NCI-H2196 (cell line): ENCODE measurements at regions not wholly inside any gene's neighbourhood (a gene's known extent, or its start where the extent isn't known, plus 50 kb on each side); places are given as distances from the start of the nearest gene placed in this dataset.
"Not testable (repeated sequence)": the region's sequence is repeated elsewhere in the genome, so short reads cannot be mapped to it uniquely, and the experiment has no call there.

ENCODE experiments used
- DNase-seq: peaks from one replicate; lab custom pipeline; 2025; ENCODE audit not compliant: unreplicated experiment; lab: John Stamatoyannopoulos, UW

GRCh38 chr16:62258931-62259435 is 222.7 kb upstream of the CDH8 start:
- DNase-seq: not testable (repeated sequence)

GRCh38 chr16:62256406-62256805 is 220.2 kb upstream of the CDH8 start:
- no peak for DNase-seq

DNA sequence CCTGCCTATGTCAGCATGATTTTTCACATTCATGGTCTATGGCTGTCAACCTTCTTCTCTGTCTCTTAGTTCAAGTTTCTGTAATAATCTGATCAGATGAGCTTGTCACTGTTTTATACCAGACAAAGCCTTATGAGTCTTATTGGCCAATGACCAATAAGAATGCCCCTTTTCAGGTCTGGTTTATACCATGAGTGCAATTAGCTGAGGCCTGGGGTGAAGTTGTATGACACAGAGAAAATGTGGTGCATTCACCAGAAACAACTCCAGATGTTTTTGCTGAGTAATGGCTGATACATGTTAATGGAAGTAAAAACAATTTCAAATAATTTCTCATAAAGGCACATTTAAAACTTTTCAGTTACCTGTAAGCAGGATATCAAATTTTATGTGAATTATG is 218.6 kb upstream of the CDH8 start:
- no peak for DNase-seq

GRCh38 chr16:62254372-62254771 is 218.1 kb upstream of the CDH8 start:
- DNase-seq: no peak

- DNase-seq: no peak
Measured at GRCh38 chr16:62253966-62254365, 217.7 kb upstream of the CDH8 start.

DNA sequence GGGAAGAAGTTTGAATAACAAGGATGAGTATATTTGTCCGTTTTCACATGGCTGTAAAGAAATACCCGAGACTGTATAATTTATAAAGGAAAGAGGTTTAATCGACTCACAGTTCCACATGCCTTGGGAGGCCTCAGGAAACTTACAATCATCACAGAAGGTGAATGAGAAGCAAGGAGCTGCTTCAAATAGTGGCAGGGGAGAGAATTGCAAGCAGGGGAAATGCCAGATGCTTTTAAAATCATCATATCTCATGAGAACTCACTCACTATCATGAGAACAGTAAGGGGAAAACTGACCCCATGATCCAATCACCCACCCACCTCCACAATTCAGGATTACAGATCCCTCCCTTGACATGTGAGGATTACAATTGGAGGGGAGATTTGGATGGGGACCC is 212.8 kb upstream of the CDH8 start:
- DNase-seq: no peak

GRCh38 chr16:62240722-62241121 is 204.5 kb upstream of the CDH8 start:
- no peak for DNase-seq

DNA sequence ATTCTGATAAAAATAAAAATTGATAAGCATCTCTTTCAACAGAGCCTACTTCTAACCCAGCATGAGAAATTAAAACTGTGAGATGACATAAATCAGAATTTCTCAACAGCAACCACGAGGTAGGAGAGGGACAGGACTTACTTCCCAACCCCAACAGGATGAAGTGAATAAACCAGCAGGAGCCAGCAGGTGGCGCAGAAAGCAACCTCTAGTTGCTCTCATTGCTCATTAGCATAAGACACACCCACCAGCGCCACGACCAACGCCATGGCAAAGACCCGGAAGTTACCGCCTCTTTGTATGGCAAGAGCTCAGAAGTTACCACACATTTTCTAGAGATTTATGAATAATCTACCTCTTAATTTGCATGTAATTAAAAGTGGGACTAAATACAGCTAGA is 189.4 kb upstream of the CDH8 start:
- DNase-seq: peak; percentile 36

DNA sequence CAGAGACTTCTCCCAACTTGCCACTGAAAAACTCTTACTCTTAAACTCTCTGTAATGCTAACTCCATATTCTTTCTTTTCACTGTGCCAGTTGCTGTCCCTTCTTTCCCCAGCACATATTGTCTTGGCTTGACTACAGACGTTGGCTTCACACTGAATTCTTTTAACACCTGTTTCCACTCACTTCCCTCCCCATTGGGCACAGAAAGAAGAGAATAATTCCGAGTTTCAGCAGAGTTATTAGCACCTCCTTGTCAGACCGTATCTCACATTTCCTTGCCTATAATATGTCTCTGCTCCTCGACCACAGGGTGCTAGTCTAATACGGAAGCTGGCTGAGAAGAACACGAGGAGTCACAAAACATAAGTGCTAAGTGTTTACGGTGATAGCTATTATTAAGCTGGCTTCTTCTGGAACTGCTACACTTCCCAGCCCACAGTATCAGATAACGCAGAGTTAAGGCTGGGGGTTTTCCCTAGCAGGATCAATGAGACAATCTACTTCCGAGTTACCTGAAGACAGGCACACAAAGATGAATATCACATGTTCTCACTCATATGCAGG is 188.5 kb upstream of the CDH8 start:
- DNase-seq: no peak

- DNase-seq: no peak
Measured at GRCh38 chr16:62216837-62217236, 180.6 kb upstream of the CDH8 start.

DNA sequence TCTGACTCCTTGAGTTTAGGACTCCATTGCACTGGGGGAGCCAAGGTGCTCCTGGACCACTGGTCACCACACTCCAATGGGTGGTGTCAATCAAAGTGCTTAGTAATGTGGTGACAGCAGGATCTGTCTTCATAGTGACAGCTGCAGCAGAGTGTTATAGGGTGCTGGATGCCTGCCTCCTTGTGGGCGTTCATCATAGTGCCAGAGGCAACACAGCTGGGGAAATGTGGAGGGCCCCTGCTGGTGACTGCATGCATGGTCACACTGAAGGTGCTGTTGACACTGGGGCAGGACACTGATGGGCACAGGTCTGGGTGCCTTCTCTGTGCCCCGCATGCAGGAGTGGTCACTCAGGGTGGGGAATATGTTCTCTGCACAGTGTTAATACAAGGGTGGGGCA is 177.5 kb upstream of the CDH8 start:
- no peak for DNase-seq

DNA sequence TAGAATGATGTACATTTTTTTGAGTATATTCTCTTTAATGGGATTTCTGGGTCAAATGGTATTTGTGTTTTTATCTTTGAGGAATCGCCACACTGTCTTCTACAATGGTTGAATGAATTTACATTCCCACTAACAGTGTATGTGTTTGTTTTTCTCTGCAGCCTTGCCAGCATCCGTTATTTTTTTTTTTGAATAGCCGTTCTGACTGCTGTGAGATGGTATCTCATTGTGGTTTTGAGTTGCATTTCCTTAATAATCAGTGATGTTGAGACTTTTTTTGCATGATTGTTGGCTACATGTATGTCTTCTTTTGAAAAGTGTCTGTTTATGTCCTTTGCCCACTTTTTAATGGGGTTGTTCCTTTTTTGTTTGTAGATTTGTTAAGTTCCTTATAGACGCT is 172.7 kb upstream of the CDH8 start:
- DNase-seq: no peak

DNA sequence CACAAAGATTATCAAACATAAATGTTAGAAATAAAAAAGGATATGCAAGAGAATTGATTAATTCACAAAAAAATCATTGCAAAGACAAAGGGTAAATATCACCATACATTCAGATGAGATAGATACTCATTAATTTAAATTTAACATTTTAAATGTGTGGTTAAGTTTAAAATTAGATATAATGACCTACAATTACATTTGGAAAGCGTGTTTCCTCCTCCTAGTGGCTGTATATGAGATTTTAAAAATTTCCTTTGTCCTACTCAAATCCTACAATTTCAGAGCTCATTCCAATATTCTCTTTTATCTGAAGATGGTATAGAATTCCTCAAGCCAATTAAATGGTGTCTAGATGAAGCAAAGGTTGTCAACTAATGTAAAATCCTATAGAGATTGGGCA is 169.2 kb upstream of the CDH8 start:
- DNase-seq: no peak

GRCh38 chr16:62201911-62202310 is 165.7 kb upstream of the CDH8 start:
- no peak for DNase-seq

DNA sequence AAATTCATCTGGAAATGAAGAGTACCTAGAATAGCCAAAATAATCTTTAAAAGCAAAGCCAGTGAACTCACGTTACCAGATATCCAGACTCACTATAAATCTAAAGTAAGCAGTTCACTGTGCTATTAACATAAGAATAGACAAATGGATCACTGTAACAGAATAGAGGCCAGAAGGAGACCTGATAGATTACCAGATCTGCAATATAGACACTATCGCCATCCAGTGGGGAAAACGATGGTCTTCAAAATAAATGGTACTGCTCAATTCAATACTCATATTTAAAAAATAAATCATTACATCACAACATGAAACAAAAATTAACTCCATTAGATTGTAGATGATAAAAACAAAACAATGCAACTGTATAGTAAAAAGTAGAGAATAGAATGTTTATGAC is 158.6 kb upstream of the CDH8 start:
- DNase-seq: no peak

GRCh38 chr16:62190426-62190825 is 154.2 kb upstream of the CDH8 start:
- DNase-seq: no peak

GRCh38 chr16:62177351-62178203 is 141.3 kb upstream of the CDH8 start:
- DNase-seq: no peak

GRCh38 chr16:62170642-62171041 is 134.4 kb upstream of the CDH8 start:
- no peak for DNase-seq

- no peak for DNase-seq
Measured at GRCh38 chr16:62167551-62167950, 131.3 kb upstream of the CDH8 start.

GRCh38 chr16:62157544-62157943 is 121.3 kb upstream of the CDH8 start:
- no peak for DNase-seq

DNA sequence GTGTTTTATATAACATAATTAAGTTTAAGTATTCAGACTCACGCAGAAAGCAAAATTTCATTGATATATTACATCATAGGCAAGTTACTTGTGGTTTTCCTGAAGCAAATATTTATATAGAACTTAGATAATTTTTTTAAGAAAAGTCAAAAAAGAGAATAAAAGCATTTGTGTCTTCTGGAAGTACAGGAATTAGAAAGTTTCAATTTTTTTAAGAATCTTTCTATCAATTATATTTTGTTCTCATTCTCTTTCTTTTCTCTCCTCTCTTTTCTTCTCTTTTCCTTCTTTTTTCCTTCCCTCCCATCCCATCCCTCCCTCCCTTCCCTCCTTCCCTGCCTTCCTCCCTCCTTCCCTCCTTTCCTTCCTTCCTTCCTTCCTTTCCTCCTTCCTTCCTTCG is 120.7 kb upstream of the CDH8 start:
- no peak for DNase-seq

DNA sequence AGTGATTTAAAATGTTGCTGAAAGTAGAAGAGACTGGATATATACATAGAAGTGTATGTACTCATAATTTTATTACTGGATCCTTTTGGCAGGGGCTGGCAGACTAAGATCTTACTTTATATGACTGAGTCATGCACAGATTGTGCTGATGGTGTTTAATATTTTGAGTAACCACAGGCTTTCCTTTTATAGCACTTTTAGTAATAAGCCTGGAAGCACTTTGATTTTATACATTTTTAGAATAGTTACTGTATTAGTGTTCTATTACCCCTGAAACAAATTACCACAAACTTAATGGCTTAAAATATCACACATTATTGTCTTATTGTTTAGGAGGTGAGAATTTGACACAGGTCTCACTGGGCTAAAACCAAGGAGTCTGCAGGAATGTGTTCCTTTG is 113.4 kb upstream of the CDH8 start:
- no peak for DNase-seq

DNA sequence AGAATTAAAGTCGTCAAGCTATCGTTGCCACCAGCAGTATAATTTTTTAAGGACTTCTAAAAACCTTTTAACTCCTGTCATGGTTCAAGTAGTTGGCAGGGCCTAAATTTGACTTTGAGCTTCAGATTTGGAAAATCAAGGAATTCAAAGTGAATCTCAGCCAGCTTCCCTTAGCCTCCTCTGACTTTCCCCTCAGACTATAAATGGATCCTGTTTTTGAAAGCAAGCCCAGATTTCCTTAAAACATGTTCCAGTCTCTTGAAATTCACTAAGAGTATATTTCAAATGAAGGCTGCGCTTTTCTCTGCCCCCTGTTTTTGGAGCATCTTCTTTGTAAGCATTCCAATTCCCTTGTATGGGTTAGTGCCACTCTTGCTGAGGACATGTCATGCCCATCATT is 101.8 kb upstream of the CDH8 start:
- DNase-seq: no peak
